ENCODE measurements at regions not wholly inside any gene's neighbourhood (a gene's known extent, or its start where the extent isn't known, plus 50 kb on each side); places are given as distances from the start of the nearest gene placed in this dataset.
"Not testable (repeated sequence)": the region's sequence is repeated elsewhere in the genome, so short reads cannot be mapped to it uniquely, and the experiment has no call there.

GRCh38 chr2:2896011-2896410 is 481.6 kb downstream of the EIPR1 start:
- no peak for DNase-seq (ENCODE audit: low spot score)

GRCh38 chr2:2894011-2894410 is 483.6 kb downstream of the EIPR1 start:
- DNase-seq (ENCODE audit: low spot score): not testable (repeated sequence)

GRCh38 chr2:2892892-2893291 is 484.7 kb downstream of the EIPR1 start:
- no peak for DNase-seq (ENCODE audit: low spot score)

- DNase-seq (ENCODE audit: low spot score): no peak
Observed at GRCh38 chr2:2892378-2892777, 485.2 kb downstream of the EIPR1 start.

GRCh38 chr2:2890901-2891300 is 486.7 kb downstream of the EIPR1 start:
- no peak for DNase-seq (ENCODE audit: low spot score)

GRCh38 chr2:2890246-2890645 is 487.4 kb downstream of the EIPR1 start:
- no peak for DNase-seq (ENCODE audit: low spot score)

- DNase-seq (ENCODE audit: low spot score): no peak
Observed at GRCh38 chr2:2889646-2890045, 488.0 kb downstream of the EIPR1 start.

- DNase-seq (ENCODE audit: low spot score): no peak
Observed at GRCh38 chr2:2889141-2889540, 488.5 kb downstream of the EIPR1 start.

GRCh38 chr2:2887772-2888387 is 489.7 kb downstream of the EIPR1 start:
- DNase-seq (ENCODE audit: low spot score): no peak

GRCh38 chr2:2886922-2887321 is 490.7 kb downstream of the EIPR1 start:
- DNase-seq (ENCODE audit: low spot score): no peak

GRCh38 chr2:2881499-2881898 is 496.1 kb downstream of the EIPR1 start:
- DNase-seq (ENCODE audit: low spot score): no peak

- no peak for DNase-seq (ENCODE audit: low spot score)
Observed at GRCh38 chr2:2880938-2881337, 496.7 kb downstream of the EIPR1 start.

- no peak for DNase-seq (ENCODE audit: low spot score)
Observed at GRCh38 chr2:2879781-2880180, 497.8 kb downstream of the EIPR1 start.

- no peak for DNase-seq (ENCODE audit: low spot score)
Observed at GRCh38 chr2:2879071-2879470, 498.5 kb downstream of the EIPR1 start.

GRCh38 chr2:2877427-2877826 is 500.2 kb downstream of the EIPR1 start:
- no peak for DNase-seq (ENCODE audit: low spot score)

GRCh38 chr2:2876331-2877221 is 501.0 kb downstream of the EIPR1 start:
- no peak for DNase-seq (ENCODE audit: low spot score)

GRCh38 chr2:2875831-2876230 is 501.8 kb downstream of the EIPR1 start:
- no peak for DNase-seq (ENCODE audit: low spot score)

- no peak for DNase-seq (ENCODE audit: low spot score)
Observed at GRCh38 chr2:2875296-2875695, 502.3 kb downstream of the EIPR1 start.

GRCh38 chr2:2874805-2875204 is 502.8 kb downstream of the EIPR1 start:
- no peak for DNase-seq (ENCODE audit: low spot score)

GRCh38 chr2:2874341-2874740 is 503.3 kb downstream of the EIPR1 start:
- DNase-seq (ENCODE audit: low spot score): no peak

GRCh38 chr2:2873450-2873811 is 504.2 kb downstream of the EIPR1 start:
- no peak for DNase-seq (ENCODE audit: low spot score)

- DNase-seq (ENCODE audit: low spot score): no peak
Observed at GRCh38 chr2:2872713-2873449, 504.7 kb downstream of the EIPR1 start.

GRCh38 chr2:2872309-2872617 is 505.4 kb downstream of the EIPR1 start:
- DNase-seq (ENCODE audit: low spot score): no peak
